Frontal cortex (tissue), 3 donors: ENCODE measurements at regions not wholly inside any gene's neighbourhood (a gene's known extent, or its start where the extent isn't known, plus 50 kb on each side); places are given as distances from the start of the nearest gene placed in this dataset.

Source experiments
- DNase-seq, 2 donors: peaks; one replicate each; pipeline ENCODE4 v3.0.0; 2012; ENCODE audit warnings: low spot score in 2 of 2
- FAIRE-seq: peaks from 2 replicates; lab custom pipeline; 2012; peaks lifted over from hg19 to GRCh38; lab: Jason Lieb, UNC
- donor health status: control.
- donor health status: control.
- donor health status: control.

DNA sequence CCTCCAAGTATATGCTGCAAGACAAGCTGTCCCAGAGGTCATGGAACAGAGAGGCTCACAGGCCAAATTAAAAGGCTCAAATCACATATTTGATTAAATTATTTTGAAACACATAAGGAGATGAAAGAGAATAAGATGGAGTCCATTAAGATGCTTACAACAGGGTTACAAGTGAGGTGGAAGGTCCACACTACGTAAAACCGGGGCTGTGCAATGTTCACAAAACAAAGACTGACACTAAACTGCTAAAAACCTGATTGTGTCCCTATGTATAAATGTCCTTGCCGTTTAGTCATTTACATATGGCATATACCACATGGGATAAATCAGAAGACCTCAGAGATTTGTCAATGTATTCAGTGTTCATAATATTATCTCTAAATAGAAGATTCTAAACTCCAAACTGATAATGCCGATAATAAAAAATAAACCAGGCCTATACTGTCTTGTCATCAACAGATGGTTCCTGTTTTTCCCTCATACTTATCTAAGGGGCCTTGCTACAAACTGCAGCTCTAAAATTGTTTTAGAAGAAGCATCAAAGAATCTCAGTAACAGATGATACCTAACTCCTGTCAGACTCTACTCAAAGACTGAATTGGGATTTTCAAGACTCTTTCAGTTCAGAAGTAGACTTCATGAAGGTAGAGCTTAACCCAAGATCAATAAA lies 51.8 kb upstream of the RIPOR2 start:
- FAIRE-seq, result no peak
- DNase-seq, result no peak

DNA sequence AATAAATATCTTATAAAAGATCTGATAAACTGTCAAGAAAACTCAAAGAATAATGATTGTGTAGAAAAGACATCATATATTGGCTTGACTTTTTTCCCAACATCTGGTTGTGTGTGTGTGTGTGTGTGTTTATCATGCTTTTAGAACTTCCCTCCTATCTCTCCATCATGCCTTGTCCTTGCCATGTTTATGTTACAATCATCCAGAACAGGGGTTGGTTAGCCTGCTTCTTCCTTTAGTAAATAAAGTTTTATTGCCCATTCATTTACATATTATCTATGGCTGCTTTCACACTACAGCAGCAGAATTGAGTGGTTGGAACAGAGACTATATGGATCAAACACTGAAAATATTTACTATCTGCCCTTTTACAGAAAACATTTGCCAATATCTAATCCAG lies 52.8 kb upstream of the RIPOR2 start:
- no peak for FAIRE-seq
- no peak for DNase-seq

DNA sequence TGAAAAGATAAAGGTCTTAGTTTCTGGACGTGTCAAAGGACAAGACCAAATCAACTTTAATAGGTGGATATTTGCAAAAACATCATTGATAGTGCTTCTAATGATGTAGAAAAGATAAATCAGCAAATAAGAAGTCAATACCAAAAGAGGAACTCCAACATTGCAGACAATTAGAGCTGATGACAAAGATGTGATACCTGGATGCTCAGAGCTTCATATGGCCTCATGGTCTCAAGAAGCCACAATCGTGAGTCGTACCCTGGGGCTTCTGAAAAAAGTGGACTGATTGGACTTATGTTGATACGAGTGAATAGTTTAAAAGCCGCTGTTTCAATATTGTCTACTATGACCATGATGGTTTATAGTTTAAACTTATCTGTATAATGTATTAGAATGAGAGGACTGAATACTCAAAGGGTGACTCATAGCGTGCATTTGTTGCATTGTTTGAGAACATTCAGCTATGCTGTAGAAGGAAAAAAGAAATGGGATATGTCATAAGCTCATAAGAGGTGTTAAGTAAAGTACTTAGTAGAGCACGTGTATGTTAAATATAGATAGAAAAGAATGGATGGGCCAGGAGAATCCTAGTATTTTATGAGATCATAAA lies 54.6 kb upstream of the RIPOR2 start:
- DNase-seq, result no peak
- FAIRE-seq, result no peak

DNA sequence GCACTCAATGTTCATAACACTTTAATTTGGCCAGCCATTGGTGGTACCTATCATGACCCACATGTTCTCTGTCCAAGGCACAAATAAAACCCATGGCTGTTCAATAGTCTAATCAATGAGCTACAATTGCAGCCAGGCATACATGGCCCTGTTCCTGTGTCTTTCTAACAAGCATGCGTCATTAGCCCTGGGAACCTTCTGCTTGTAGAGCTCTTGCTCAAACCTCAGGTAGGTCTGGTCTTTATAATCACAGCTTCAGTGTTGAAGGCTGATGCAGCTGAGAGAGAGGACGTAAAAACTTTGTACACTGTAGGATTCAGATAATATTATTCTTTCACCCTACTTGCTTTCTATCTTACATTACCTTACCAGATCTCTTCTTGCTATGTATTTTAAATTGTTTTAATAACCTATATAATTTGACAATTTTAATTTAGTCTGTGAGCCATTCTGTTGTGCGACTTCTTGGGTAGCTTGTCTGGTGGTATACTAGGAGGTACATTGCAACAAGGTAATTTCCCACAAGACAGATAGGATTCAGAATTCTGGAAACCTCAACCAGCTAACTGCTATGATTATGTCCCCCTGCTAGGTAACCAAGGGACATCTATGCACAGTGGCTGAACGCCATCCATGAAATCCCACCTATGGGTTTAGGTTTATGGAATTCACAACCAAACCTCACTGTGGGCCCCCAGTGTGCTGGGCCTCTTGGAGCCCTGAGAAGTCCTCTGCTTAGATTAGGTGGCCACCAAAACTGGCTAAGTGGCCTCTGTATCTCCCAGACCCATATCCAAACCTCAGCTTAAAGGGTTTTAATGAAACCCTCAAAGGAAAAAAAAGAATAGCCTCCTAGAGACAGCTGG lies 55.4 kb upstream of the RIPOR2 start:
- no peak for FAIRE-seq
- DNase-seq, result no peak

DNA sequence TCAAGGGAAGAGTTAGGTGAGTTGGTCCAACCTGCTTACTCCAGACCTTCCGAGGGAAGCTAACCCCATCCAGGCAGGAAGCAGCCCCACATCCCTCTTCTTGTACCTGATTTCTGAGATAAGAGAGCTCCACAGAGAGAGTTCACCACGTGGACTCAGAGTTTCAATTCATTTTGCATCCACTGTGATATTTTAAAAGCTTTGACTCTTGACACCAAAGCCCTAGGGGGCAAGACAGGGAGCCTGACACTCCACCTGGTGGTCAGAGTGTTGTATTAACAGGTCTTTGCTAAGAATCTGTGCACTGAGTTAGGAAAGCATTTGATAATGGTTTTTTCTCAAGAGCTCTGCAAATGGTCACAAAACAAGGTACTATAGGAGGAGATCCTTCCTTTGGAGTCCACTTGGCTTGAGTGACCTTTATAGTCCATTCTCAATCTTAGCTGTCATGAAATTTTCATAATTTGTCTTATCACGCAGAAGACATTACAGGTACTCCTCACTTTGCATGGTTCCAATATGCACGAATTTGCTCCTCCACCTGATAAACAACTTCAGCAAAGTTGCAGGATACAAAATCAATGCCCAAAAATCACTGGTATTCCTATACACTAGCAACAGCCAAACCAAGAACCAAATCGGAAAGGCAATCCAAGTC lies 56.2 kb upstream of the RIPOR2 start:
- DNase-seq, result no peak
- FAIRE-seq, result no peak

DNA sequence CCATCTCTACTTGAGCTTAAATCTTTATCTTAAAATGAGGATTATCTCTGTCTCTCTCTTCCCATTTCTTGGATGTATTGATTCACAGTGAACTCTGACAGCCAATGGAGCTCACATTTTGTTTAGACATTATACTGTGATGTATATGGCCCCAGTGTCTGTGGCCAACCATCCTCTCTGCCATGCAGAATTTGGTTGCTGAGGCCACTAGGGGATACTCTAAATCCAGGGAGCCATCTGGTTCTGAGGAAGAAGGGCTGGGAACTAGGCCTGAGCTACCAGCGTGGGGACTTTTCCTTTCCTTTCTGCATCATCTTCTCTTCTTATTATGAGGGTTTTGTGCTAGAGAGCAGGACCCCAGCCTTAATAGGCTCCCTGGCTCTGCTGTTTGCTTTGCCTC lies 59.1 kb upstream of the RIPOR2 start:
- DNase-seq (no peak), FAIRE-seq (no peak)

DNA sequence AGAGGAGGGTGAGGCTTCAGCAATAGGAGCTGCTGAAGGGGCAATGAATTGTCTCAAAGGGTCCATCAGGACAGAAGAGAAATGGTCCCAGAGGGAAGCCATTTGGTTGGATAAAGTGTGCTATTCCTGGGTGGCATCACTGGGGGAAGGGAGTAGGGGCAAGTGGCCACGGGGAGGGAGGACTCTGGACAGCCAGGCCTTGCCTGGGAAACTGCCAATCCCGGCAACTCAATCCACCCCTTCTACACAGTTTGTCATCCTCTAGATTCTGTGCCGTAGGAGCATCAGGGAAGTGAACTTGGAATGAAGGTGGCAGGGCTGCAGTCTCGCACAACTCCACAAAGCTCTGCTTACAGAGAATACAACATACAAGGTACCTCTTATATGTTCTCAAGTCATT lies 59.5 kb upstream of the RIPOR2 start:
- DNase-seq (no peak), FAIRE-seq (no peak)

DNA sequence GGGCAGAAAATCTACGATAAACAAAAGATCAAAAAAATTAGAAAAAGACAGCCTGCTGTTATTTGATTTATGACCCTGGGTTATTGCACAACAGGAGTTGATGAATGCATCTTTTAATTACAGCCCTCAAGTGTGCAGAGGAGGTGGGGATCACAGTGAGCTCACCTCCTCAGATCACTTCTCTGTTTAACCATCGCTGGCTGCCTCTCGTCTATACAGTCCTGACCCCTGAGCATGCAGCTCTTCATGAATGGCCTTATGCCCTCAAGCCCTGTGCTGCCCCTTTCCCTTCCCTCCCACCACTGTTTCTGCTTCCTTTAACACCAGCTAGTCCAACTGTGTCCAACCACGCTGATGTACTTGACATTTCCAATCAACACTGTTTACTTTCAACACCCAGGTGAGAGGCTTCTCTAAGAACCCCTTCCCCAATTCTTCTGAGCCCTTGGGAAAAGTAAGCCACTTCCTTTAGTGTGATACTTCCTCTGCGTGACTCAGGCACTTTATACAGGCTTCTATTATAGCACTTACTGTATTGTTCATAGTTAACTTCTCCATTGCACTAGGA lies 60.6 kb upstream of the RIPOR2 start:
- DNase-seq (no peak), FAIRE-seq (no peak)

DNA sequence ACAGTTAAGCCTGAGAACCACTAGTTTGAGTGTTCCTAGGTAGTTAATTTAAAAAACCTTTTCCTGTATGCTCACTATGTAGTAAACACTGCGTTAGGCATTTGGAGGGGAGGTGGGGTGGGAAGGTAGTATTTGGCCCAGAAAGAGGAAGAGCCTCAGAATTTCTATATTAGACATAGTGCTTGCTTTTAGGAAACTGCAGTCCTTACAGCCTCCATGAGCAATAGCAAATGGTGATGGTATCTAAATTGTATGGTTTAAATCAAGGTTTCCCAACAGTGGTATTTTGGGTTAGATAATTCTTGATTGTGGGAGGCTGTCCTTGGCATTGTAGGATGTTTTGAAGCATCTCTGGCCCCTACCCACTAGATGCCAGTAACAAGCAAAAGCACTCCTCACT lies 61.5 kb upstream of the RIPOR2 start:
- FAIRE-seq (no peak), DNase-seq (no peak)

DNA sequence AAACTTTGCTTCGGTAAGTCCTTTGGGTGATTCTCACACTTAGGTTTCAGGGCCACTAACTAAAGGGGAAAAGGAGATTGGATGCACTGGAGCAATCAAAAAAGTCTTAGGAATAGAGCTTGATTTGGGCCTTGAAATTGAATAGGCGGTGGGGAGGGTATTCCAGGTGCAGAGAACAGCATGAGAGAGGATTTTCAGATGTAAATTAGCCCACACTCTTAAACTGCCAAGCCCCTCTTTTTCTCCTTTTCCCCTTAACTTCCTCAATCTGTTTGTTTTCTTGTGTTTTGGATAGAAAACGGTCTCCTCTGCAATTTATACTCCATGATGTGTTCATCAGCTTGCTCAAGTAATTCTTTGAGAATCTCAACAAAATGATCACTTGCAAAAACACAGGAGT lies 62.1 kb upstream of the RIPOR2 start:
- FAIRE-seq, result no peak
- no peak for DNase-seq

DNA sequence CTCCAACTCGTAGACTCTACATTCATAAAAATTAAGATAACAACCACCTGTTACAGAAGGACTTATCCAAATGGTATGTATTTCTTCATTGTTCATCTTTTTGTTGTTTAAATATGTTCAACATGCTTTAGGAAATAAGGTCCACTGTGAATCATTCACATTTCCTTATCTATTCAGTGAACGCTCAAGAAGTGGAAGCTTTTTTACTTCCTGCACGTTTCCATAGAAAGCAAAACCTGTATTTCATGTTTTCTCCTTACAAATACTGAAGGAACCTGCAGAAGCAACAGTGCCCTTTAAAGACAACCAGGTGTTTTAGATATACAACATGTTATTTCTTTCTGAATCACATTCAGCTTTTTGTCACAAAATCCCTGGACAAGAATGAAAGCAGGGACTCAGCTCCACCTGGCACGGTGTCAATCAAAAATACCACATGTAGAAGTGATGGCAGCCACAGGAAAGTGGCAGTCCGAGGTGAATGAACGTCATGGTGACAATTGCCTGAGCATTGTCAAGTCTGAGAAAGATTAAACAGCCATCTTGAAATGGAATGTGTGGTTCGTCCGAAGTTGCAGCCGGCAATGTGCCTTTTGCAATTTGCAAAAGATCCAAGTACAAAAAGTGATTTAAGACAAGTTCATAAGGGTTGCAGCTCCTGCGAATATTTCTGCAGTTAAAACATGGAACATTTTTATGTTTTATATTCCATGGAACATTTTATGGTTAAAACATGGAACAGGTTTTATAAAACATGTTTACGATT lies 66.7 kb upstream of the RIPOR2 start:
- DNase-seq (no peak), FAIRE-seq (no peak)

DNA sequence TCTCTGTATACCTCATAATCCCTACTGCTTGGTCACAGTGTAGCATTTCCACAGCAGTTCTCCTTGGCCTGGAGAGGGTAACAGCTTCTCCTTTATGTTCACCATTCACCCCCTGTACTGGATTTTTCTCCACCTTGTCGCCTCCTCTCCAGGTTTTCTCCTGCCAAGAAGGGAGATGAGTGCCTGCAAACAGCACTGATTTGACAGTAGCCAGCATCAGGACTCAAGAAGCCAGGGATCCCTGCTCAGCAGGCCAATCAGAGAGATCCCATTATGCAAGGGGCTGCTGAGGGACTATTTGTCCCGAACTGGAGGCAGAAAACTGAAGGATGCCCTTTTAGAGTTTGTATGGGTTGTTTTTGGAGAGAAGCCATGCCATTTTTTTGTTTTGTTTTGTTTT lies 68.6 kb upstream of the RIPOR2 start:
- DNase-seq, result no peak
- no peak for FAIRE-seq

DNA sequence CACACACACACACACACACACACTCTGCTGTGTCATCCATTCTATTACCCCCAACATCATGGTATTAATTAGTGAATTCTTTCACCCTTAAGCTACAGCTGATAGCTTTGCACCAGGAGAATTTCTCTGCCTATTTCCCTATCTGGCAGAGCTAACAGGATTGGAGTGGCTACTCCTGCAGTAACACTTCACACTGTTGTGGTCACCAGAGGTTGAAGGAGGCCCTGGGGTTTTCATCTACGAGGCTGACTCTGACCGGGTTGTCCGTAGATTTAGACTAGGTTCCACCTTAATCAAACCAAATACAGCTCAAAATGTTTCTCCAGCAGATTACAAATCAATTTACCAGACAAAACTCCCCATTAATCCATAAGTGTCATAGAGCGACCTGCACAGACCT lies 69.2 kb upstream of the RIPOR2 start:
- no peak for FAIRE-seq
- DNase-seq, result no peak

DNA sequence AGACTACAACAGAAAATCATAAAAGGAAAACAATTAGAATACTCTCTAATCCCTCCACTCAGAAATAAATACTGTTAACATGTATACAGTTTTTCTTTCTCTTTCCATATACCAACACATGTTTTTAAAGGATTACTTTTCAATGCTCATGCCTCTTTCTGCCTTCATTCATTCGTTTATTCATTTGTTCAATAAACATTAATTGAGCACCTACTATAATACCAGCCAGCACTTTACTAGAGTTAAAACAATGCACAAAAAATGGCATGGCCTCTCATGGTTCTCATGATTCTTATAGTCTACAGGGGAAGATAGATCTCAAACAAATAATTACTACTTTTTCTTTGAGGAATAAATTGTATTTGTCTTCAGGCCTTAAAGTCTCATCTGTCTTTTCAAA lies 70.3 kb upstream of the RIPOR2 start:
- DNase-seq (no peak), FAIRE-seq (no peak)

DNA sequence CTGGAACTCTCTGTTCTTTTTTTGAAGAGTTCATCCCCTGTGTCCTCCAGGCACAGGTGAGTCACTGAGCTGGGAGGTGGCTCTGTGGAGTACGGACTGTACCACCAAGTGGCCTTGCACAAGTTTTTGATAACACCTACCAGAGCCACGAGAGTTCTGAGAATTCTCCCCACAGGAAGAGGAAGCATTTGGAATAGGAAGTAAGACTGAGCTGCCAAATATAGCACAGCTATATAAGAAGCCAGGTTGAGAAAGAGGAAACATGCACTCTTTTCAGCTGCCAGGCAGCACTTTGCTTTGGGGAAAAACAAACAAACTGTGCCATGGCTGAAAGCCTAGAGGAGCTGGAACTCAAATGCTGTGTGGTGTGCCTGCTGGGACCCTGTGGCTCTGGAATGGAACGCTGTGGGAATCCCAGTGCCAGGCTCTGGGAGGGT lies 70.8 kb upstream of the RIPOR2 start:
- DNase-seq (peak in 1 of 2 donors; percentile 20), FAIRE-seq (no peak)

DNA sequence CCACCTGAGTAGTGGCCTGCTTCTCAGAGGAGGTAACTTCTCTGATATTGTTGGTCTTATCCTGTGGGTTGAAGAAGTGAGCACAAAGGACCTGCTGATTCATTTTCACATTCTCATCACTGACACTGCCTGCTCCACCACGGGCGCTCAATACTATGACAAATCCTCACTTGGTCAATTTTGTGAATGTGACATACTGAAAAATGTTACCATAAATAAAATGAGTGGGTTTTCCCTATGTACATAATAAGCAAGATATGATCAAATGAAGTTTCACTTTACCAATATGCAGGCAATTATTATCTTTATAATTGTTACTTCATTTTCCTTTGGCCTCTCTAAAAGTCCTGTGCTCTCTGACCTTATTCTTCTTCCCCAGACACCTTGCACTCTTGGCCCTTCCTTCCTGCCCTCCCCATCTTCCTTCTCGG lies 71.5 kb upstream of the RIPOR2 start:
- no peak for FAIRE-seq
- no peak for DNase-seq

DNA sequence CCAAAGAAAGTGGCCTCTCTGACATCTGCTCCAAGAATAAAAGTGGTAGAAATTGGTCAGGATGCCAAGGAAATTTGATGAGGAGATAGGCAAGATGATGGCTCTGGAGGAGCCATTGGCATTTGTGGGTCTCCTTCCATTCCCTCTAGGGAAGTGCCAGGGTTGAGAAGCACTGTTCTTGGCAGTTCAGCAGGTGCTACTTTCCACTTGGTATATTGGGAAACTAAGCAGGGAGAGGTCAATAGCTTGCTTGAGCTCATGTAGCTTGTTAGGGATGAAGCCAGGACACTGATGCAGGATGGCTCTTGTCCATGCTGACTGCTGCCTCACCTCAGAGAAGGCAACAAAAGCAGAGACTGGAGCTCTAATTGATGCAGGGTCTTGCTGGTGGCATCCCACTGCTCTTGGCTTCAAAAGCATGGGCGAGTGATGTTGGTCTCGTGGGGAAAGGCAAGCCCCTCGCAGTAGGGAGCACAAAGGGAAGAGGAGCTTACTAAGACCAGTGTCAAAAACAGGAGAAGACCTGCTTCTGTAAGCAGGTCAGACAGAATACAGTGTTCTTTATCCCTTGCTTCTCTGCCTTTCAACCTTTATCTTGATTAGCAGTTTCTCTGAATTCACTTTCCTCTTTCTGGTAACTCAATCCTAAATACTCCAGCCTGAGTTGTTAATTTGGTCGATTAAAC lies 73.1 kb upstream of the RIPOR2 start:
- DNase-seq, result no peak
- no peak for FAIRE-seq

DNA sequence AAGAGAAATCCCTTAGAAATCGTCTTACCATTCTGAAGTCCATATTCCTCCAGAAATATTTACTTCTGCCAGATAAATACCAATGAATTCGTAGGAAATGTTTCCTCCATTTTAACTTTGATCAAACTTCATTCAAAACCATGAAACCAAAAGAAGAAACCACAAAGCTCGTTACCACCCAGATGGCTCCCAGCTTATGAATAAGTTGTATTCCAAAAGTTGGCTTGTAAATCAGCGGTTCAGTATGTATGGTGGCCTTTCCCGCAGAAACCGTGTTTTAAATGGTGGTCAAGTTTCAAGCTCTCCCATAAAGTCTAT lies 73.6 kb upstream of the RIPOR2 start:
- FAIRE-seq (no peak), DNase-seq (no peak)

DNA sequence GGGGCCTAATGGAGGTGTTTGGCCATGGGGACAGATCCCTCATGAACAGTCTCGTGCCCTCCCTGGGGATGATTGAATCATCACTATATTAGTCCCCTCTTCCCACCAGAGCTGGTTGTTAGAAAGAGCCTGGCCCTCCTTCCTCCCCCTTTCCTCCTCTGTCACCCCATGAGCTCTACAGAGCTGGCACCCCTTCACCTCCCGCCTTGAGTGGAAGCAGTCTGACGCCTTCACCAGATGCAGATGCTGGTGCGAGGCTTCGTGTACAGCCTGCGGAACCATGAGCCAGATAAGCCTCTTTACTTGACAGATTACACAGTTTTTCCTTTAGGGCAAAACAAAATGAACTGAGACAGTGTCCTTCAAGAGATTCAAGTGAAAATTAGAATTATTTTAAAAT lies 74.4 kb upstream of the RIPOR2 start:
- FAIRE-seq, result no peak
- no peak for DNase-seq
